ENCODE measurements at regions not wholly inside any gene's neighbourhood (a gene's known extent, or its start where the extent isn't known, plus 50 kb on each side); places are given as distances from the start of the nearest gene placed in this dataset.

DNA sequence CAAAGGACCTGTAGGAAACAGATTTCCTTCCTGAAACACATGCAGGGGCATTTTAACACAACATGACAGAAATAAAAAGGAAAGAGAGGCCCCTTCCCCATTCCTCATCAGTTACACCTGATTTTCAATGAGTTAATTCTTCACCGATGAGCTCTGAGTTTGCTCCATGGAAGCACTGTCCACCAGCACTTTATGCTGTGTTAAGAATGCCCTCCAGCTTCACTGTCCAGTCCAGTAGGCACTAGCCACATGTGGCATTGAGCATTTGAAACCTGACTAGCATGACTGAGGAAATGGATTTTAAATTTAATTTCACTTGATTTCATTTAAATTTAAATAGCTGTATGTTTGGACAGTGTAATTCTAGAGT lies 217.2 kb upstream of the SLC10A2 start:
- no peak for DNase-seq (ENCODE audit: low read depth)
- Histone ChIP-seq H3K27me3 (replicated peaks; ENCODE audit: control insufficient read depth, insufficient read depth, low read length) (no peaks in the 10 kb centered on the region), H3K4me1 (ENCODE audit: control insufficient read depth, insufficient read depth, low read length) (peaks cover 21% of the 10 kb centered on the region), H3K9me3 (ENCODE audit: control insufficient read depth, low read length) (no peaks in the 10 kb centered on the region), H3K9ac (ENCODE audit: low read length) (no peak overlapping the region), H3K4me3 (ENCODE audit: low read length) (no peak overlapping the region), H3K36me3 (ENCODE audit: control insufficient read depth, insufficient read depth, low read length, severe bottlenecking) (no peaks in the 10 kb centered on the region)

DNA sequence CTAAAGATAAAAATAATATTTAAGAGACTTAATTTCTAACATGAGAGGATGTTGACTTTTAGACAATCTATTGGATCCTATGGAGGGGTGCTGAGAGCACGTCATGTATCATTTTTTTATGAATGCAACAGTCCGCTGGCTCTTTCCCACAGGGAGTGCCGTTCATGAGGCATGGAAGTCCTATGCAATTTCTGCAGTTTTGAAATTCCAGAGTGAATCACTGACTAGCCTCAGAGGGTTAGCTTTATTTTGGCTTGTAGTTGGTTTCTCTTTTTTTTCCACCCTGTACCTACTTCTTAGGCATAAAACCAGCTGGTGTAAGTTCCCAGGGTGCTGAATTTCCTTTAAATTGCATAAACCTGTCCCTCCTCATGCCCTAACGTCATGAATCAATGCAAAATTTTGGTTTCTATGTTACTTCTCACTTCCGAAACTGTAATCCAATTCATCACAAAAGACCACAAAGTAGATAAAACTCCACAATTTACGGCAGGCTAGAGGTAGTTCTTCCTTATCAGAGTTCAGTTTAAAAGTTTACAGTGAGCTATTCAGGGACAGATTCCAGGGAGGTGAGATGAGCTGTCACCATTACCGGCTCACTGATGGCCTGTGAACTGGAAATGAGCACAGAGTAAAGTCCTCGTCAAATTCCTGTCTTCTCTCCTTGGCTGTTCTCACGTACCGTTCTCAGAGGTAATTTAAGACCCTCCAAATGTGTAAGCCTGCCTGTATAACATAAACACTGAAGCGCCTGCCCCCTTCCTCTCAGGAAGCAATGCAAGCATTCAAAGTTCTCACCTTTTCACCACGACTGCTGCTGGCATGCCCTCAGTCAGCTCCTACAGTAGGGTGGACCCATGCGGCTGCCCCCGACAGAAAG lies 216.6 kb upstream of the SLC10A2 start:
- Histone ChIP-seq H3K9ac (ENCODE audit: low read length) (no peak overlapping the region), H3K4me3 (ENCODE audit: low read length) (no peak overlapping the region), H3K9me3 (ENCODE audit: control insufficient read depth, low read length) (no peaks in the 10 kb centered on the region), H3K4me1 (ENCODE audit: control insufficient read depth, insufficient read depth, low read length) (peaks cover 21% of the 10 kb centered on the region), H3K27me3 (replicated peaks; ENCODE audit: control insufficient read depth, insufficient read depth, low read length) (no peaks in the 10 kb centered on the region), H3K36me3 (ENCODE audit: control insufficient read depth, insufficient read depth, low read length, severe bottlenecking) (no peaks in the 10 kb centered on the region)
- peak; percentile 92 for DNase-seq (ENCODE audit: low read depth)

DNA sequence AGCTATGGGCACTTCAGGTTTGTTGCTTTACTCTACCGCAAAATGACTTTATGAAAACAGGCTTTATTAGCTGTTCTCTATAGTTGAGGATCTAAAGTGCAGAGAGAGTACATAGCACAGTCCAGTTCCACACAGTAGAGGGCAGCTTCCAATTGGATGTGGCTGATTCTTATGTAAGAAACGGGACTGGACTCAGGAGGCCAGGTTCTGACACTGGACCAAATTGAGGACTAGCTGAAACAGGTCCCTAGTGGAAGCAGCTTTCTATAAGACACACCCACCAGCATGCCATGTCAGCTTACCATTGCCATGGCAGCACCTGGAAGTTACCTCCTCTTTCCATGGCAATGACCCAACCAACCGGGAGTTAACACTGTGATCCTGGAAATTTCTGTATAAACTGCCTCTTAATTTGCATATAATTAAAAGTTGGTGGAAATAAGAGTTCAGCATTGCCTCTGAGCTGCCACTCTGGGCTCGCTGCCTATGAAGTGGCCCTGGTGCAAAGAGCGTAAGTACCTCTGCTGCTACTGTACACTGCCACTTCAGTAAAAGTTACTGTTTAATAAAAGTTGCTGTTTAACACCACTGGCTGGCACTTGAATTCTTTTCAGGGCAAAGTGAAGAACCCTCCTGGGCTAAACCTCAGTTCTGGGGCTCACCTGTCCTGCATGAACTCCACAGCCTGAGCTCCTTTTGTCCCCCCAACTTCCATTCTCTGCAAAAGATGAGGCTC lies 211.9 kb upstream of the SLC10A2 start:
- Histone ChIP-seq H3K4me1 (ENCODE audit: control insufficient read depth, insufficient read depth, low read length) (peaks cover 4% of the 10 kb centered on the region), H3K4me3 (ENCODE audit: low read length) (no peak overlapping the region), H3K9ac (ENCODE audit: low read length) (no peak overlapping the region), H3K9me3 (ENCODE audit: control insufficient read depth, low read length) (no peaks in the 10 kb centered on the region), H3K36me3 (ENCODE audit: control insufficient read depth, insufficient read depth, low read length, severe bottlenecking) (no peaks in the 10 kb centered on the region), H3K27me3 (replicated peaks; ENCODE audit: control insufficient read depth, insufficient read depth, low read length) (no peaks in the 10 kb centered on the region)
- no peak for DNase-seq (ENCODE audit: low read depth)

DNA sequence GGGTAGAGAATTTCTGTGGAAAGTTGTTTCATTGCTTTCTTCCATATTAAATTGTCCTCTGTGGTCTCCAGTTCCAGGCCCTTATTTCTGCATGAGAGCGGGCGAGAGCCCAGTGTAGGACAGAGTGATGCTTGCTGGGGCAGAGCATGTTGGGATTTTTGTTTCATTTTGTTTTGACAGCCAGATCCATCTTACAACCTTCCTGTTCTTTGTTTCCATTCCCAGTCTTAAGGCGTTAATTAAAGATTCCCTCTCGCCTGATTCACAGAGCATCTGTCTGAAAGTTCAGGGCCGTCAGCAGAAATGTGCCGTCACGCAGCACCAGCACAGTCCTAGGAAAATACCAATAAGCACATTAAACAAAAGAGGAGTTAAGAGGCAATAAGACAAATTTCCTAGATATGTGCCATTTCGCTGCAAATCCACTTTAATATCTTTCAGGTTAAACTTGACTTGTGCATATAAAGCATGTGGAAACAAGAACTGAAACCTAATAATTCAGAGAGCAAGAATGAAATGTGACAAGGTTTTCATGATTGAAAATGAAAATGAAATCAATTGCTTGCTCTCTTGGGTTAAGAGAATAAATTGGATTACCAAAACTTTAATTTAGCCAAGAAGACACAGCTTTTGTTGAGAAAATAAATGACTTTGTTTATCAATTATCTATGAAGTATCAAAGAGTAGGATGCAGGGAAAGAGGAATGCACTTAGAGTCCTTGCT lies 210.7 kb upstream of the SLC10A2 start:
- Histone ChIP-seq H3K4me1 (ENCODE audit: control insufficient read depth, insufficient read depth, low read length) (no peaks in the 10 kb centered on the region), H3K27me3 (replicated peaks; ENCODE audit: control insufficient read depth, insufficient read depth, low read length) (no peaks in the 10 kb centered on the region), H3K36me3 (ENCODE audit: control insufficient read depth, insufficient read depth, low read length, severe bottlenecking) (no peaks in the 10 kb centered on the region), H3K9ac (ENCODE audit: low read length) (no peak overlapping the region), H3K9me3 (ENCODE audit: control insufficient read depth, low read length) (no peaks in the 10 kb centered on the region), H3K4me3 (ENCODE audit: low read length) (no peak overlapping the region)
- no peak for DNase-seq (ENCODE audit: low read depth)

DNA sequence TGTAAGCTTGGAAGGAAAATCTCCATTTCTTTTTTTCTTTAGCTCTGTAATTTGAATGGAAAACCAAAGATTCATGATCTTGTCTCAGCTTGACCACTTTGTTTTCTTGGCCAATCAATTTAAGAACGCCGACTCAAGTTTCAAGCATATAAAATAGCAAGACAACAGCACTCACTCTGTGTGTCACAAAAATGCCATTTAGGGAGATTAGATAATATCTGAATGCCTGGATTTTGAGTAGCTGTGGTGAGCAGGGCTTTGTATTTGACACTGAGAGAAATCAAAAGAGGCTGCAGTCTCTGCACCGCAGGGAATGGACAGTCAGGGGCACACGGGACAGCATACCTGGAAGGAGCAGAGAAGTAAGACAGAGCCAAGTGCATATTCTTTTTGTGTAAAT lies 209.5 kb upstream of the SLC10A2 start:
- no peaks in the 10 kb centered on the region for H3K36me3 ChIP-seq (ENCODE audit: control insufficient read depth, insufficient read depth, low read length, severe bottlenecking)
- no peaks in the 10 kb centered on the region for H3K4me1 ChIP-seq (ENCODE audit: control insufficient read depth, insufficient read depth, low read length)
- H3K4me3 ChIP-seq (ENCODE audit: low read length) = no peak overlapping the region
- no peaks in the 10 kb centered on the region for H3K9me3 ChIP-seq (ENCODE audit: control insufficient read depth, low read length)
- DNase-seq (ENCODE audit: low read depth) = no peak
- H3K27me3 ChIP-seq (replicated peaks; ENCODE audit: control insufficient read depth, insufficient read depth, low read length) = no peaks in the 10 kb centered on the region
- no peak overlapping the region for H3K9ac ChIP-seq (ENCODE audit: low read length)

DNA sequence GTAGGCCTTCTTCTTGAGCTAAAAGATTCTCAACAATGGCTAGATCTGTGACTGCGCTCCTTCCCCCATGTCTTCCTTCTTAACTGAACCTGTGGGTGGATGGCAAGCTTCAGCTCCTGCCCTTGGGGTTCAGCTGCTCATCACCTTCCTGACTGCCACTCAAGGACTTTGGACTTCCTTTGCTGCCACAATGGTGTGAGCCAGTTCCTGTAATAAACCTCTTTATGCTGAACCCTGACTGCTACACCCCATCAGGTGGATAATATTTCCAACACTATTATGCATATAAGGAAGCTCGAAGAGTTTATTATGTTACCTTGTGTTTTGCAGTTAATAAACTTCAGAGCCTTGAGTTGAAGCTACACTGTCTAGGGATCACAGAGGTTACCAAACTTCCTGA lies 208.9 kb upstream of the SLC10A2 start:
- H3K9ac ChIP-seq (ENCODE audit: low read length) = no peak overlapping the region
- H3K36me3 ChIP-seq (ENCODE audit: control insufficient read depth, insufficient read depth, low read length, severe bottlenecking) = no peaks in the 10 kb centered on the region
- no peaks in the 10 kb centered on the region for H3K27me3 ChIP-seq (replicated peaks; ENCODE audit: control insufficient read depth, insufficient read depth, low read length)
- DNase-seq (ENCODE audit: low read depth) = no peak
- H3K4me3 ChIP-seq (ENCODE audit: low read length) = no peak overlapping the region
- H3K4me1 ChIP-seq (ENCODE audit: control insufficient read depth, insufficient read depth, low read length) = no peaks in the 10 kb centered on the region
- H3K9me3 ChIP-seq (ENCODE audit: control insufficient read depth, low read length) = no peaks in the 10 kb centered on the region

DNA sequence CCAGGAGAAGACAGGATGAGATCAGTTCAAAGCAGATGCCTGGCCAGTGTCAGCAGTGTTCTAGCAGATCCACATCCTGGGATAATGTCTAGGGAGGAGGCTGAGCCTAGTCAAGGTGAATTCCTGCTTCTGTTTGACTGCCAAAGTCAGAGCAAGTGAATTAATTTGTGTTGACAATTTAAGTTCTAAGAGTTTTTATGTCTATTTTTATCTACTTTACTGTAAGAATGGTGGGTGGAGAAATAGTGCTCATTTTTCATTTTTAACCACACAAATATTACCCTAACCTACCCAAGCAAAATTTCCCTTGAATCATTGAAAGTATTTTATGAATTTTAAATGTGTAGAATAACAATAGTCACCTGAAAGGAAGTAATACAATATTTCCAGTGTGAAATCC lies 207.6 kb upstream of the SLC10A2 start:
- Histone ChIP-seq H3K9me3 (ENCODE audit: control insufficient read depth, low read length) (no peaks in the 10 kb centered on the region), H3K4me3 (ENCODE audit: low read length) (no peak overlapping the region), H3K4me1 (ENCODE audit: control insufficient read depth, insufficient read depth, low read length) (no peaks in the 10 kb centered on the region), H3K27me3 (replicated peaks; ENCODE audit: control insufficient read depth, insufficient read depth, low read length) (no peaks in the 10 kb centered on the region), H3K36me3 (ENCODE audit: control insufficient read depth, insufficient read depth, low read length, severe bottlenecking) (no peaks in the 10 kb centered on the region), H3K9ac (ENCODE audit: low read length) (no peak overlapping the region)
- DNase-seq (ENCODE audit: low read depth) = no peak

DNA sequence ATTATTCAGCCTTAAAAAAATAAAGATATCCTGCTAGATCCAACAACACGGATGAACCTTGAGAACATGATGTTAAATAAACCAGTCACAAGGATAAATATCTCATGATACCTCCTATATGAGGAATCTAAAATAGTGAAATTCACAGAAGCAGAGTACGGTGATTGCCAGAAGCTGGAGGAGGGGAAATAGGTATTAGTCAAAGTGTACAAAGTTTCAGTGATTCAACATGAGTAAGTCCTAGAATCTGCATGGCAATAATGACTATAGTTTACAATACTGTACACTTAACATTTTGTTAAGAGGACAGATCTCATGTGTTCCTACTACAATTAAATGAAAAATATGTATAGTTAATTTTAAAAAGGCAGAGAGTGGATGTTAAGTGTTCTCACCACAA lies 206.6 kb upstream of the SLC10A2 start:
- Histone ChIP-seq H3K36me3 (ENCODE audit: control insufficient read depth, insufficient read depth, low read length, severe bottlenecking) (no peaks in the 10 kb centered on the region), H3K9ac (ENCODE audit: low read length) (no peak overlapping the region), H3K4me3 (ENCODE audit: low read length) (no peak overlapping the region), H3K4me1 (ENCODE audit: control insufficient read depth, insufficient read depth, low read length) (no peaks in the 10 kb centered on the region), H3K27me3 (replicated peaks; ENCODE audit: control insufficient read depth, insufficient read depth, low read length) (no peaks in the 10 kb centered on the region), H3K9me3 (ENCODE audit: control insufficient read depth, low read length) (no peaks in the 10 kb centered on the region)
- DNase-seq (ENCODE audit: low read depth) = no peak

DNA sequence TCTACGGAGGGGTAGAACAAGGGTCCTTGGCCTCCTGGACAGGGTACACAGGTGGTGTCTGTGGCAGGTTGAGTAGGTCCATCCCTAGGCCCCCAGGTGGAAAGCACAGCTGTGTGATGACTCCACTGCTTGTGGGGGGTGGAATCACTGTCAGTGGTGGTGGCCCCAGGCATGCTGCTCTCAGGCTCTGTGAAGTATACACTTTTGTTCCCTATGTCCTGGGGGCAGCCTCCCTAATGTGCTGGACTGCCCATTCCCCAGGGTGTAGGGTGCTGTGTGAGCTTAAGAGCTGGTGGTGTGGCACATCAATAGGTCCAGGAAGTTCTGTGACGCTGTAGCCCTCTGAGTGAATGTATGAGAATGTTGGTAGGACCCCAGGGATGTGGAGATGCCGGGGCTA lies 197.2 kb upstream of the SLC10A2 start:
- Histone ChIP-seq H3K36me3 (ENCODE audit: control insufficient read depth, insufficient read depth, low read length, severe bottlenecking) (no peaks in the 10 kb centered on the region), H3K27me3 (replicated peaks; ENCODE audit: control insufficient read depth, insufficient read depth, low read length) (no peaks in the 10 kb centered on the region), H3K4me1 (ENCODE audit: control insufficient read depth, insufficient read depth, low read length) (no peaks in the 10 kb centered on the region), H3K9ac (ENCODE audit: low read length) (no peak overlapping the region), H3K9me3 (ENCODE audit: control insufficient read depth, low read length) (peaks cover 16% of the 10 kb centered on the region), H3K4me3 (ENCODE audit: low read length) (no peak overlapping the region)
- no peak for DNase-seq (ENCODE audit: low read depth)

DNA sequence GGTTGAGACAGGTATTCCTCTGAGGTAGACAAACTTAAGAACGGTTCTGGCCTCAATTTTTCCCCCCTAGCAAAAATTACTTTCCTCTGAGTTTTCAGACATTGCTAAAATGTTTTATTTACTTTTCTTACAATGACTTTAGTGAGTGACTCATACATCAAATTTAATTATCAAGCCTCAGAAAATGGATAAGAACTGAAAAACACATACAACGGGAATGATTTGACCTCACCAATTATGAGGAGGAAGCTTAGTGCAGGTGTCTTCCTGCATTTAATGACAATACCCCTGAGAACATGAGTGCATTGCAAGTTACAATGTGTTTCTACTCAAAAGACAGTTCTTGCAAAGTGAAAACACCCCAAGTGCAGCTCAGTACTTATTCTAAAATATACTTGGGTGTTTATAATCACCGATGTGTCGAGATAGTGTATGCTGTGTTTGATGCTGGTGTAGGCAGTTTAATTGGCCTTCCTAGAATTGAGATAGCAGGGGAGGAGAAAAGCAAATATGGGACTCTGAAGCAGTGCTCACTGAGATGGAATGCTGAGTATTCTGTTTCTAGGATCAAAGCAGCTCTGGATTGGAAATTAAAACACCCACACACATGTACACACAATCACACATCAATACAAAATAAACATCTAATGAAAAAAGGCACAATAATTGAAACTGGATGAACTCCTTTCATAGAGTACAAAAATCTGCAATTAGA lies 189.5 kb upstream of the SLC10A2 start:
- H3K4me1 ChIP-seq (ENCODE audit: control insufficient read depth, insufficient read depth, low read length) = no peaks in the 10 kb centered on the region
- peak; percentile 17 for DNase-seq (ENCODE audit: low read depth)
- H3K9me3 ChIP-seq (ENCODE audit: control insufficient read depth, low read length) = no peaks in the 10 kb centered on the region
- no peaks in the 10 kb centered on the region for H3K27me3 ChIP-seq (replicated peaks; ENCODE audit: control insufficient read depth, insufficient read depth, low read length)
- no peak overlapping the region for H3K4me3 ChIP-seq (ENCODE audit: low read length)
- H3K9ac ChIP-seq (ENCODE audit: low read length) = no peak overlapping the region
- H3K36me3 ChIP-seq (ENCODE audit: control insufficient read depth, insufficient read depth, low read length, severe bottlenecking) = no peaks in the 10 kb centered on the region

DNA sequence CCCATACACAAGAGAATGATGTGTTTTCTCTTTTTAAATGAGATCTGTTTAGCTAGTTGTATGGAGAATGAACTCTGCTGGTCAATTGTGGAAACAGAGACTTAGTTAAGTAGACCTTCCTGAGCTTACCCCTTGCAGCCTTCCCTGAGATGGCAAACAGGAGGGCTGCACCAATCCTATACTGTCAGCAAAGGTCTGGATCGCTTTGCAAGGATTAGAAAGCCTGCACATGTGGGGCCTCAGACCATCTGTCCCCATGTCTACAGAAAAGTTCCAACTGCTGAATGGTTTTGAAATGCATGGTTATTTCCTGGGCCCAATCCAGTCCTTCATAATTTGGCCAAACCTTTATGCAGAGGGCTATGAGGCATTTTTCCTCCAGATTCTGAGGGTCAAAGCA lies 183.9 kb upstream of the SLC10A2 start:
- H3K27me3 ChIP-seq (replicated peaks; ENCODE audit: control insufficient read depth, insufficient read depth, low read length) = no peaks in the 10 kb centered on the region
- no peak overlapping the region for H3K4me3 ChIP-seq (ENCODE audit: low read length)
- DNase-seq (ENCODE audit: low read depth) = no peak

More for the DNA sequence above, 183.9 kb upstream of the SLC10A2 start:
- no peaks in the 10 kb centered on the region for H3K4me1 ChIP-seq (ENCODE audit: control insufficient read depth, insufficient read depth, low read length)
- H3K9ac ChIP-seq (ENCODE audit: low read length) = no peak overlapping the region
- no peaks in the 10 kb centered on the region for H3K9me3 ChIP-seq (ENCODE audit: control insufficient read depth, low read length)
- H3K36me3 ChIP-seq (ENCODE audit: control insufficient read depth, insufficient read depth, low read length, severe bottlenecking) = no peaks in the 10 kb centered on the region

Data from adipocyte (in vitro differentiated cells).